Pancreas (tissue), 10 donors: ENCODE measurements at regions not wholly inside any gene's neighbourhood (a gene's known extent, or its start where the extent isn't known, plus 50 kb on each side); places are given as distances from the start of the nearest gene placed in this dataset.

Experiments used
- ATAC-seq, 4 donors: fragments of 200-7000 bp; cut with Tn5 transposase; one replicate each; pipeline versions ENCODE4 v1.8.0 to v1.9.1; 2020; ENCODE audit warnings: mild to moderate bottlenecking in 4 of 4, moderate library complexity in 4 of 4
- DNase-seq, 6 donors: peaks; one replicate each; pipeline ENCODE4 v3.0.0-alpha.2; 2020
- FAIRE-seq: peaks from 2 replicates; lab custom pipeline; 2012; peaks lifted over from hg19 to GRCh38; lab: Jason Lieb, UNC
- H3K27ac ChIP-seq, 4 donors: fragments of 200-600 bp; sonication (generic); 1 replicate in 3 of 4; 2 replicates in 1 of 4; pipeline versions ENCODE4 v1.5.0 to v1.8.0; 2020
- H3K27me3 ChIP-seq, 4 donors: fragments of 200-600 bp; one replicate each; pipeline ENCODE4 v1.8.0; 2021
- H3K36me3 ChIP-seq, 3 donors: fragments of 200-600 bp; sonication (generic) in 1 of 3; one replicate each; pipeline versions ENCODE4 v1.5.0 to v1.8.0; 2020 to 2021
- H3K4me1 ChIP-seq, 3 donors: fragments of 200-600 bp; one replicate each; pipeline ENCODE4 v1.8.0; 2021
- H3K4me3 ChIP-seq, 4 donors: fragments of 200-600 bp; sonication (generic) in 2 of 4; one replicate each; pipeline versions ENCODE4 v1.5.0 to v1.8.0; 2020 to 2021
- H3K9me3 ChIP-seq, 4 donors: fragments of 200-600 bp; one replicate each; pipeline ENCODE4 v1.8.0; 2021
- CTCF ChIP-seq, 4 donors: fragments of 200-600 bp; sonication (generic) in 3 of 4; IDR thresholded peaks; one replicate each; pipeline versions ENCODE4 v1.5.0 to v1.8.0; 2021; ENCODE audit warnings: antibody characterized with exemption in 4 of 4
- WGBS, 2 donors: extraction: QIAGEN DNeasy Blood & Tissue Kit; methylation state at CpG; one replicate each; pipeline ENCODE4 v1.1.7; 2013; 5-methylcytosine and 5-hydroxymethylcytosine counted together
- intact Hi-C, 3 donors: fragments of 100-400 bp; cut with DNase I; formaldehyde crosslinking; loops; one replicate each; pipeline versions ENCODE4 v1.11.1 to v1.14.2; 2022
- donor health status: healthy with polysubstance abuse.
- donor health status: DM: no; HTN: no; CAD: no; lungs with moderate emphysema.
- donor health status: DM: no; HTN: no; CAD: no.
- donor health status: control.
- donor health status: control.
- donor health status: Bipolar disorder and iron deficiency.
- donor health status: DM: yes; HTN: yes; CAD: no.
- donor health status: DM: no; HTN: no; CAD: no.
- donor health status: DM: no; HTN: no; CAD: no.
- donor health status: DM: yes; HTN: yes; CAD: no.

GRCh38 chr9:111099199-111100008 lies 61.1 kb upstream of the LPAR1 start:
- Histone ChIP-seq H3K36me3 (no peaks in the 10 kb centered on the region), H3K27ac (no peak overlapping the region), H3K4me3 (no peak overlapping the region), H3K9me3 (no peaks in the 10 kb centered on the region), H3K4me1 (no peaks in the 10 kb centered on the region), H3K27me3 (no peaks in the 10 kb centered on the region)
- intact Hi-C loops, result no loop called here
- 67 to 74% methylated on average over 9 of the region's 9 CpGs for WGBS, 2 donors
- no peak for ATAC-seq
- TF ChIP-seq CTCF (IDR thresholded peaks at IDR 0.05), result no peak
- FAIRE-seq, result no peak
- no peak for DNase-seq

GRCh38 chr9:111098093-111098492 lies 59.8 kb upstream of the LPAR1 start:
- H3K9me3 ChIP-seq, result no peaks in the 10 kb centered on the region

GRCh38 chr9:111096051-111096450 lies 57.8 kb upstream of the LPAR1 start:
- Histone ChIP-seq H3K27me3 (no peaks in the 10 kb centered on the region), H3K4me1 (no peaks in the 10 kb centered on the region), H3K4me3 (no peak overlapping the region), H3K9me3 (no peaks in the 10 kb centered on the region), H3K36me3 (no peaks in the 10 kb centered on the region), H3K27ac (no peak overlapping the region)
- no peak for DNase-seq
- no peak for TF ChIP-seq CTCF (IDR thresholded peaks at IDR 0.05)
- 64 to 72% methylated on average over 3 of the region's 3 CpGs for WGBS, 2 donors
- intact Hi-C loops, result no loop called here
- no peak for ATAC-seq
- FAIRE-seq, result no peak

More at GRCh38 chr9:111098093-111098492, 59.8 kb upstream of the LPAR1 start:
- Histone ChIP-seq H3K4me1 (no peaks in the 10 kb centered on the region), H3K36me3 (no peaks in the 10 kb centered on the region), H3K27me3 (no peaks in the 10 kb centered on the region), H3K27ac (no peak overlapping the region), H3K4me3 (no peak overlapping the region)
- FAIRE-seq (no peak), DNase-seq (no peak), ATAC-seq (no peak)
- intact Hi-C loops, result no loop called here
- TF ChIP-seq CTCF (IDR thresholded peaks at IDR 0.05), result no peak
- WGBS, 2 donors, result 68 to 71% methylated on average over 4 of the region's 4 CpGs

- Histone ChIP-seq H3K9me3 (no peaks in the 10 kb centered on the region), H3K27me3 (no peaks in the 10 kb centered on the region), H3K4me1 (no peaks in the 10 kb centered on the region), H3K4me3 (no peak overlapping the region), H3K36me3 (no peaks in the 10 kb centered on the region), H3K27ac (no peak overlapping the region)
- intact Hi-C loops, result no loop called here
- DNase-seq (no peak), ATAC-seq (no peak), FAIRE-seq (no peak)
- TF ChIP-seq CTCF (IDR thresholded peaks at IDR 0.05), result no peak
- WGBS, 2 donors, result 31 to 38% methylated on average over 4 of the region's 4 CpGs
Observed at GRCh38 chr9:111095441-111095840, 57.2 kb upstream of the LPAR1 start.

GRCh38 chr9:111094958-111095357 lies 56.7 kb upstream of the LPAR1 start:
- H3K27me3 ChIP-seq, result no peaks in the 10 kb centered on the region
- DNase-seq (no peak), FAIRE-seq (no peak), ATAC-seq (no peak)
- intact Hi-C loops, result no loop called here
- H3K27ac ChIP-seq, result no peak overlapping the region
- H3K4me3 ChIP-seq, result no peak overlapping the region
- no peaks in the 10 kb centered on the region for H3K4me1 ChIP-seq
- TF ChIP-seq CTCF (IDR thresholded peaks at IDR 0.05), result no peak
- H3K9me3 ChIP-seq, result no peaks in the 10 kb centered on the region
- no peaks in the 10 kb centered on the region for H3K36me3 ChIP-seq
